Heart right ventricle (tissue), 16 donors: ENCODE measurements at regions not wholly inside any gene's neighbourhood (a gene's known extent, or its start where the extent isn't known, plus 50 kb on each side); places are given as distances from the start of the nearest gene placed in this dataset.

Experiments
- ATAC-seq, 8 donors: fragments of 200-7000 bp; cut with Tn5 transposase; one replicate each; pipeline ENCODE4 v1.9.1; 2020; ENCODE audit warnings: mild to moderate bottlenecking in 8 of 8, moderate library complexity in 8 of 8, moderate number of reproducible peaks in 1 of 8
- DNase-seq, 2 donors: peaks; one replicate each; pipeline ENCODE4 v3.0.0-alpha.2; 2020
- H3K27ac ChIP-seq, 10 donors: fragments of 200-600 bp; sonication (generic) in 2 of 10; one replicate each; pipeline versions ENCODE4 v1.5.0 to v1.8.0; 2020 to 2022; ENCODE audit warnings: mild to moderate bottlenecking in 3 of 10
- H3K27me3 ChIP-seq, 7 donors: fragments of 200-600 bp; one replicate each; pipeline ENCODE4 v1.8.0; 2021 to 2022; ENCODE audit warnings: mild to moderate bottlenecking in 2 of 7
- H3K36me3 ChIP-seq, 9 donors: fragments of 200-600 bp; sonication (generic) in 1 of 9; one replicate each; pipeline versions ENCODE4 v1.5.0 to v1.8.0; 2020 to 2022; ENCODE audit warnings: mild to moderate bottlenecking in 2 of 9
- H3K4me1 ChIP-seq, 9 donors: fragments of 200-600 bp; sonication (generic) in 1 of 9; one replicate each; pipeline versions ENCODE4 v1.5.0 to v1.8.0; 2020 to 2022; ENCODE audit warnings: mild to moderate bottlenecking in 4 of 9
- H3K4me3 ChIP-seq, 10 donors: fragments of 200-600 bp; sonication (generic) in 2 of 10; one replicate each; pipeline versions ENCODE4 v1.5.0 to v1.8.0; 2020 to 2022; ENCODE audit warnings: mild to moderate bottlenecking in 7 of 10, moderate library complexity in 2 of 10
- H3K9me3 ChIP-seq, 11 donors: fragments of 200-600 bp in 10 of 11; sonication (generic) in 2 of 11; one replicate each; pipeline versions ENCODE4 v1.5.0 to v1.8.0; 2013 to 2022; ENCODE audit warnings: mild to moderate bottlenecking in 2 of 11, control low read depth in 1 of 11, moderate library complexity in 1 of 11
- WGBS, 2 donors: extraction: QIAGEN DNeasy Blood & Tissue Kit; methylation state at CpG; one replicate each; pipeline ENCODE4 v1.1.7; 2013; ENCODE audit warnings: inconsistent platforms in 1 of 2; 5-methylcytosine and 5-hydroxymethylcytosine counted together
- intact Hi-C, 10 donors: fragments of 100-400 bp; cut with DNase I; formaldehyde crosslinking; loops; one replicate each; pipeline versions ENCODE4 v1.11.1 to v1.14.2; 2022
- TF ChIP-seq, protein P1 (sequence below), 9 donors: fragments of 200-600 bp; sonication (generic) in 2 of 9; IDR thresholded peaks; one replicate each; pipeline versions ENCODE4 v1.5.0 to v1.8.0; 2021 to 2022; ENCODE audit warnings: antibody characterized with exemption in 9 of 9, mild to moderate bottlenecking in 5 of 9, moderate library complexity in 1 of 9
- donor health status: Arrhythmogenic right ventricular cardiomyopathy.
- donor health status: ischemic (EF 13 %, LVEDD 7.1; RV severe dilation, severe dysfunction).
- donor health status: healthy with polysubstance abuse.
- donor health status: DM: no; HTN: yes; CAD: no.
- donor health status: DM: no; HTN: no; CAD: no.
- donor health status: ischemic (EF 25% LVEDD 6.9; RV normal size, moderate dysfunction).
- donor health status: ischemic (EF 25% LVEDD 5.7; RV mildly dilated, moderate dysfunction).
- donor health status: healthy.
- donor health status: DM: yes; HTN: yes; CAD: no.
- donor health status: Ischemic cardiomyopathy.
- donor health status: ischemic (EF 35%, LVEDD 5.7; RV mildly dilated, moderate dysfunction).
- donor health status: nonischemic (EF 11% LVEDD 7.7; RV severe dilation, severe dysfunction).
- donor health status: DM: yes; HTN: yes; CAD: no.
- donor health status: PGD.
- donor health status: ischemic (EF 29% LVEDD 5.4; RV normal size, mild dysfunction).
- donor health status: nonischemic (EF 23%, LVEDD 6.1; RV moderate dilation, normal function).

DNA sequence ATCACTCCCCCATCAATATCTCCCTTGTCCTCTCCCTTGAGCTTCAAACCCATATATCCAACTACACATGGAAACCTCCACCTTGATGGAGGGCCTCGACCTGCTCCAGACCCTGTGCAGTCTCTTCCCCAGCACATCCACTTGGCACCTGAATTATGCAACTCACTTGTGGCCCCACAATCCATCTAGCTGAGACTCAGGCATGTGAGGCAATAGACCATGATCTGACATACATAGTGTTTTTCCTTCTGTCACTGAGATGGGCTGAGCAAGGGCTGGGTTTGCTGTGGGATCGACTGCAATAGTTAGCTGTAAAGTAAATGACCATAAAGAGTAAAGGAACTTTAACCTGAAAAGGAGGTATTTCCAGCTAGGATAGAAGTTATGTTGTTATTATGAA is 172.9 kb upstream of the RAD23B start:
- Histone ChIP-seq H3K36me3 (no peaks in the 10 kb centered on the region), H3K4me3 (no peak overlapping the region), H3K27ac (no peak overlapping the region), H3K4me1 (no peaks in the 10 kb centered on the region), H3K9me3 (no peaks in the 10 kb centered on the region), H3K27me3 (peaks cover 0 to 16% (median 5%) of the 10 kb centered on the region in 7 donors)
- 74 to 90% methylated on average over 2 of the region's 2 CpGs for WGBS, 2 donors
- DNase-seq = no peak
- no peak for ATAC-seq
- intact Hi-C loops = no loop called here
- TF ChIP-seq, protein P1, sequence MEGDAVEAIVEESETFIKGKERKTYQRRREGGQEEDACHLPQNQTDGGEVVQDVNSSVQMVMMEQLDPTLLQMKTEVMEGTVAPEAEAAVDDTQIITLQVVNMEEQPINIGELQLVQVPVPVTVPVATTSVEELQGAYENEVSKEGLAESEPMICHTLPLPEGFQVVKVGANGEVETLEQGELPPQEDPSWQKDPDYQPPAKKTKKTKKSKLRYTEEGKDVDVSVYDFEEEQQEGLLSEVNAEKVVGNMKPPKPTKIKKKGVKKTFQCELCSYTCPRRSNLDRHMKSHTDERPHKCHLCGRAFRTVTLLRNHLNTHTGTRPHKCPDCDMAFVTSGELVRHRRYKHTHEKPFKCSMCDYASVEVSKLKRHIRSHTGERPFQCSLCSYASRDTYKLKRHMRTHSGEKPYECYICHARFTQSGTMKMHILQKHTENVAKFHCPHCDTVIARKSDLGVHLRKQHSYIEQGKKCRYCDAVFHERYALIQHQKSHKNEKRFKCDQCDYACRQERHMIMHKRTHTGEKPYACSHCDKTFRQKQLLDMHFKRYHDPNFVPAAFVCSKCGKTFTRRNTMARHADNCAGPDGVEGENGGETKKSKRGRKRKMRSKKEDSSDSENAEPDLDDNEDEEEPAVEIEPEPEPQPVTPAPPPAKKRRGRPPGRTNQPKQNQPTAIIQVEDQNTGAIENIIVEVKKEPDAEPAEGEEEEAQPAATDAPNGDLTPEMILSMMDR (IDR thresholded peaks at IDR 0.05) = no peak

DNA sequence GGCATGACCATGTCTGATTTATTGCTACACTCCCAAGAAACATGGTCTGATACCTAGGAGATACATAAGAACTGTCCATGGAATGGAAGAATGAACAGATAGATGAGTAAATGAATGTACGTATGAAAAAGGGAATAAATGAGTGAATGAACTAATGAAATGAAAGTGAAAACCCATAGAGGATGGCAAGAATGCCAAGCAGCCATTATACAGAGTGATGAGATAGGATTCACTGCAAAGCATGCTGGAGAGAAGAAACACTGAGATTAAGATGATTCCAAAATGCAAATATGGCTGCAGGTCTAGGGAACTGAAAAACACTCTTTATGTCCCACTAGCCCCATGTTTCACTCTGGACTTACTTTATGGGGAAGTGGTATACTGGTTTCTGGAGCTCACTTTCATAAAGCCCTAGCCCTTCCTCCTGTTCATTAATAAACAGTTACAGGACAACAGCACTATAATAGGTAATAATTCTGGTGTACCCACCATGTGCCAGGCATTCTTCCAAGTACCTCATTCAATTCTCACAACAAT is 170.3 kb upstream of the RAD23B start:
- H3K36me3 ChIP-seq = no peaks in the 10 kb centered on the region
- H3K27me3 ChIP-seq = peaks cover 0 to 16% (median 5%) of the 10 kb centered on the region in 7 donors
- intact Hi-C loops = no loop called here
- no peak overlapping the region for H3K4me3 ChIP-seq
- WGBS, 2 donors = 55 to 92% methylated on average over 1 of the region's 1 CpG
- no peaks in the 10 kb centered on the region for H3K4me1 ChIP-seq
- DNase-seq (no peak), ATAC-seq (no peak)
- no peaks in the 10 kb centered on the region for H3K9me3 ChIP-seq
- no peak overlapping the region for H3K27ac ChIP-seq
- TF ChIP-seq, protein P1 (IDR thresholded peaks at IDR 0.05) = no peak

DNA sequence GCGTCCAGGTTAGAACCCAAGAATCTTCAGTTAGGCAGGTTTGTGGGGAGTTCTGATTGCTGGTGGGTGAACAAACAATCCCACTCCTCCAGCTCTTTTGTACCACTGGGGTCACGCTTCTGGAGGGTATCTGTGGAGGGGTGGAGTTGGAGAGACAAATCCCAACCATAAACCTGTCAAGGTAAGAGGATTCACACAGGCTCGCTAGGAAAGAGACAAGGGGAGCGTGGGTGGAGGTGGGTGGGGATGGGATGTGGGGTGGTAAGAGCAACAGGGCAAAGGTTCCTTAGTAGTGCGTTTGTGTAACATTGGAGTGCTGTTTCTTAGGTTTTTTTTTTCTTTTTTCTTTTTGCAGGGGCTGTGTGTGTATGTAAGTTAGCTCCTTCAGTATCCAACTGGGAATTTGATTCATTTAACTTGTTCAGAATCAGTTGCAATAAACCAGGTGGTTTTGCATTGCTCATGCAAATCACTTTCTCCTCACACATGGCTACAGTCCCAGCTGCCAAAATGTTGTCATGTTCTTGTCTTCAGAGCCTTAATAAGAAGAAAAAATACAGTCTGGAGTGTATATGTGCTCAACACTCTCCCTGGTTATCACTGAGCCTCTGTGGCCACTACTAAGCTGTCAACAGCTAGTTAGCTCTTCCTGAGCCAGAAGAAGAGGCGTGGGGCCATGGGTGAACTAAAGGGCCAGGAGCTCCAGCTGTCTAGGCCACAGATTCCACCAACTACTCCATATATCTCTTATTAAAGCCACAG is 164.0 kb upstream of the RAD23B start:
- no peaks in the 10 kb centered on the region for H3K36me3 ChIP-seq
- no peak overlapping the region for H3K27ac ChIP-seq
- DNase-seq (peak in 1 of 2 donors; percentile 11), ATAC-seq (peak; percentile 52 to 92 (median 78))
- H3K4me1 ChIP-seq = peaks cover 0 to 8% (median 3%) of the 10 kb centered on the region in 9 donors
- H3K27me3 ChIP-seq = peaks cover 0 to 9% (median 0%) of the 10 kb centered on the region in 7 donors
- WGBS, 2 donors = 74 to 75% methylated on average over 6 of the region's 6 CpGs
- H3K4me3 ChIP-seq = no peak overlapping the region
- intact Hi-C loops = no loop called here
- TF ChIP-seq, protein P1 (IDR thresholded peaks at IDR 0.05) = no peak
- no peaks in the 10 kb centered on the region for H3K9me3 ChIP-seq

DNA sequence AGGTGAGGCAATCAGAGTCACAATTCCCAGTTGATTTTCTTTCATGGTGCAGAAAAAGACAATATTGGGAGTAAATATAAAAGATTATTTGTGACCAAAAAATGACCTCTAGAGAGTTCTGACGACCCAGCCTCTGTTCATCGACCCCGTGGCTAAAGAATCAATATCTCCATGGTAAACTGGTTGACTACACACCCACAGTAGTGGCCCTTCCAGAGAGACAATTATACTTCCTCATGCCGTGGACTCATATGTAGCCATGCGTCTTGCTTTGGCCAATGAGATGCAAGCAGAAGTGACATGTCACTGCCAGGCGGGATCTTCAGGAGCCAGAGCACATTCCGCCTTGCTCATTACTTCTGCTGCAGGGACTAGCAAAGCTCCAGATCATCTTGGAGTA is 163.3 kb upstream of the RAD23B start:
- no peak for DNase-seq
- intact Hi-C loops = no loop called here
- no peak for ATAC-seq
- H3K4me1 ChIP-seq = peaks cover 0 to 8% (median 3%) of the 10 kb centered on the region in 9 donors
- TF ChIP-seq, protein P1 (IDR thresholded peaks at IDR 0.05) = no peak
- no peak overlapping the region for H3K4me3 ChIP-seq
- H3K27me3 ChIP-seq = peaks cover 0 to 9% (median 0%) of the 10 kb centered on the region in 7 donors
- WGBS, 2 donors = 92 to 93% methylated on average over 7 of the region's 7 CpGs
- no peaks in the 10 kb centered on the region for H3K9me3 ChIP-seq
- no peaks in the 10 kb centered on the region for H3K36me3 ChIP-seq
- H3K27ac ChIP-seq = no peak overlapping the region
